ENCODE measurements at regions not wholly inside any gene's neighbourhood (a gene's known extent, or its start where the extent isn't known, plus 50 kb on each side); places are given as distances from the start of the nearest gene placed in this dataset.
A peak's percentile ranks its signal among the peaks of the same experiment; 100 is the strongest.

DNA sequence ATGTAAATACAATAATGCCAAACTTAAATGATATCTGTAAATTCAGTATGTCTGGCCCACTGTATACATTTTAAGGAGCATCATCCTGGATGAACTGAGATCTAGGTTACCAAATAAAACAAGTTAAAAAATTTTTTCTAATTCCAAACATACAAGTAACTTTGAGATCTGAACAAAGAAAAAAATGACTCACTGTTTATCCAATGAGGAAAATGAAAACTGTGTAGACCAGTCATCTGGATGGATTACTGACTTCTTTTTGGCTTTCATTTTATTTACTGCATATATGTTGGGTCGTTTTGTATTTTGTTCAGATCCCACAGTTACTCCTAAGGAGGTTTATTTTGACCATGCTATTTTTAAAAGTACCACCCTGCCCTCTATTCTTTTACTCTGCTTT lies 189.8 kb downstream of the RBM43 start:
- DNase-seq = no peak

DNA sequence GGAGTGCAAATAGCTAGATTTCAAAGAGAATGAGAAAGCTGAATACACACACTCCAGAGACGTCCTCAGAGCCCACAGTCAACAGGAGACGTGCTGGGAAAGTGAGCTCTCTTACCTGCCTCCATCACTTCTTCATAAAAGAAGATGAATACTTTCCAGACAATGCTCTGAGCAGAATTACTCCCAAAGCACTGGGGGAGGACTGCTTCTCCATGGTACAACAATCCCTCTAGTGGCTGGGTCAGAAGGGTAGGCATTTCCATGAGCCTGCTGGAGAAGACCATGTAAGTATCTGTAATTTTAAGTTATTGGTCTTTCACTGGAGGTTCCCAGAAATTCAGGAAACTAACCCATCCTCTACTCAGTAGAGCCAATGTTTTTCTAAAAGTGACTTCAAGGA lies 190.3 kb downstream of the RBM43 start:
- DNase-seq = peak; percentile 75

DNA sequence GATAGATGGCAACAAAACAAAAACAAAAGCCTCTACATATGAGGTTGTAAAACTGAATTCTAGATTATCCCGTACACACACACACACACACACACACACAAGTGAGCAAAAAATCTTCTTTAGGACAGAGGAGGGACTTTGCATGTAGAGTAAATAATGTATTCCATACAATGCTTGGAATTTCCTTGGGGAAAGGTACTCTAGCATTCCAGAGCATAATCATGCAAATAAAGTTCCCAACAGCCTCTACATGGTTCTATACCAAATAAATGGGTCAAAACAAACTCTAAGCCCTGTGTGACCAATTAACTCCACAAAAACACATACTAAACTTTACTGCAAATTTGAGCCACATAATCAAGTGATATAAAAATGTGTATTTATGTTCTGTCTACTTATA lies 191.4 kb downstream of the RBM43 start:
- no peak for DNase-seq

DNA sequence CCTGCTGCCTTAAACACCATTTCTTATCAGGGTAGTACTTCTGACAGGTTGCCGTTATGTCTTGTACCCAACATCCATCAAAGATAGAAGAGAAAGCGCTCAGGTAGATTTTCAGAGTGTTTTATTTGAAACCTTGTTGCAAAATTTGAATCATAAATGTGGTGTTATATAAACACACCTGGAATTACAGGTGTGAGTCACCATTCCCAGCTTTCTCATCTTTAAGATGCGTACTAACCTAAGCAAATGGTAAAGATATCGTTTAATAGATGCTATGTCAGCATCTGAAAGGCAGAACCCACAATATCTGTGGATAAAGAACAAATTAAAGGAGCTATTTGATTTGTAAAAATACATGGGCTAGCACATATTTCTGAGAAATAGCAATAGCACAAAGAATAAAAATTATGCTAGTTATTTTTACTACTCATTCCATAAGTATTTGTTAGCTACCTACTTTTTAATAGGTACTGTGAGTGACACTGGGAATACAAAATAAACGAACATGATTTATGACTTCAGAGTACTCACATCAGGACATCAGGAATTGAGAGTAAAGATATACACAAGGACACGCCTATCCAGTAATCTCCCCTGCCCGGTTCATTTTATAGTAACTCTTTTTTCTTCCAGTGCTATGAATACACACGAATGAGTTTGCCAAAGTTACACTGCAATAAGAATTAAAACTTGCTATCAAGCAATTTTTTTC lies 193.8 kb downstream of the RBM43 start:
- DNase-seq = no peak

DNA sequence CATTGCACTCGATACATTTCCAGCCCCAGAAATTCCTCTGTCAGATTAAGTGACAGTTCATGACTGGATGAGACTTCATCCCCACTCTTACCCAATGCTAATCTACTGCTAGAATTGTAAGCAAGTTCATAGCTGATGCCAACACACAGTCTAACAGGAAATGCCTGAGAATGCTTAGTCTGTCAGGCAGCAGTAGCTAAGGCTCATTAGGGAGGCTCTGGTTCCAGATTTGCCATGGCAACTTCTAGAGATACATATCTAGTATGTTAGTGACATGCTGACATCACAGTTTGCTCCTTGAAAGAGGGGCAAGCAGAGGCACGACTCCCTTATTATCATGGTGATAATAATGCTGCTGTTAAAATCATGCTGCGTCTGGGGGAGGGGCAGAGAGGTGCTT lies 198.4 kb downstream of the RBM43 start:
- DNase-seq = peak; percentile 79

DNA sequence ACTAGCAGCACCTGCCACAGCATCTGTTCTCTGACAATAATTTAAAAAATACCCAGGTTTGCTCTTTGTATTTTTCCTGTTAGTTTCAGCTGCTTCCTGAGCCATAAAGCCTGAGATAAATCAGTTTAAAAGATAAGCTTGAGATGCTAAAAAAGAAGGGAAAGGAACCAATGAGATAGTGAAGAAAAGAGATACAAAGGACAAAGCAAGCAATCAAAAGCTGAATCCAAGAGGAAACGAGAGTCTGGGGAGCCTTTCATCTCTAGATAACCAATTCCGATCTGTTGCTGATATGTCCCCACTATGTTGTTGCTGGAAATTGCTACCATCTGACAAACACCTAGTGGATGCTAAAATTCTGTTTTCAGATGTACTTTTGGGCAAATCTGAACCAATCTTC lies 201.4 kb downstream of the RBM43 start:
- DNase-seq = no peak

DNA sequence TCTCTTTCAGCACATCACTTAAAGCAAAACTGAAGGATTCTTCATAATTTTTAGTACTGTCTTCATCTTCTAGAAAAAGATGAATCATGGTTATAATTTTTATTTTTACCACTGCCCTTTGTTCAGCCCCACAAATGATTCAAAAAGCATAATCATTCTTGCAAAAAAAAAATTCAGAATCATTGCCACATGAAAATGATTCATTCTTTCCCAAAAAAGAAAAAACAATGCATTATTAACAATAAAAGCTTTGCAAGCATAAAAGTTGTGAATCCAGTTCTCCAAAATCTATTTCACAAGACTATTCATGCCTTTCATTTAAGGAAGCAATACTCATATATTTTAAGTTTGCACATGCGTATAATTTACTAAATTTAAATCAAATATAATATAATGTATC lies 204.8 kb downstream of the RBM43 start:
- DNase-seq = no peak

DNA sequence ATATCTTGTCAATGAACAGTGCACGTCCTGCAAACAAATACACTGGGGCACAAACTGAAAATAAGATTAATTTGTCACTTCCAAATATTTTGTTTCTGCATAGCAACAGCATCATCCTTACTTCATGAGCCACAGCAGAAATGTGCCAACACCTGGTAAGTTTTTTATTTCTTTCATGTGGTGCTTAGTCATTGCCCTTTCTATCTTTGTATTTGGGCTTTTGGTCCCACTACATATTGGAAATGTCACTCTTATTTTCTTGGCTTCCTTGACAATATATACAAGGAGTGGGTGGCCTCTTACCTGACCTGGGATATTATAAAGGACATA lies 208.0 kb downstream of the RBM43 start:
- no peak for DNase-seq

DNA sequence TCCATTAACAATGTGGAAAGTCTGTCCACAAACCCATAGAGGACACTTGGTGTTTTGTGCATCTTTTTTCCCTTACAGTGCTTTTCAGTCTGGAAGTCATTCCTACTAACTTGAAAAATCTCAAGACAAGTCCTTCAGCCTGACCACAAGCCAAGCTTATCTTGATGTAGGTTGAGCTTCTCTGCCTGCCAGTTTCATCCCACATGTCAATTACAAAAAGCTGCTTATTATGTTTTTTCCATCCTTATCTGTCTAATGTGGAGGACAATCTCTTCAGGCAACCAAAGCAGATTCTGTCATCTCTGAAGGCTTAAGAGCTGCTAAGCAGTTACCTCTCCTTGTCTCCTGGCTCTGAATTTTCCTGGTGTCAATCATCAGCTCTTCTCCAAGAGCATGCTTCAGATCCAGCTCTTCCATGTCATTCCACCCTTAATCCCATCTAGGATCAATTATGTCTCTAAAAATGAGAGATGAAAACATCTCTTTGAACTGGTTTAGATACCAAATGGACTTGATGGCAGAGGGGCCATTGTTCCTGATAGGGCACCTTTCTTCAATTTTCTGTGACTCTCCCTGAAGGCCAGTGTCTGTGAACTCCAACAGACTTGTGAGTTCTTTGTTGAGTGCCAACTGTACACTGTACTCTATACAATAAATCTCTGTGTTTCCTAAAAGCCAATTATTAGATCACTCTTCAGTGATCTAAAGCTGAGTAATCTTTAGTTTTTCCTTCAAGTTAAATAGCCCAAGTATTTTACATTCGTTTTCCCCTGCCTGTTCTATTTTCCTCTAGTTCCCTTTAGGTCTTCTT lies 208.6 kb downstream of the RBM43 start:
- DNase-seq = no peak

DNA sequence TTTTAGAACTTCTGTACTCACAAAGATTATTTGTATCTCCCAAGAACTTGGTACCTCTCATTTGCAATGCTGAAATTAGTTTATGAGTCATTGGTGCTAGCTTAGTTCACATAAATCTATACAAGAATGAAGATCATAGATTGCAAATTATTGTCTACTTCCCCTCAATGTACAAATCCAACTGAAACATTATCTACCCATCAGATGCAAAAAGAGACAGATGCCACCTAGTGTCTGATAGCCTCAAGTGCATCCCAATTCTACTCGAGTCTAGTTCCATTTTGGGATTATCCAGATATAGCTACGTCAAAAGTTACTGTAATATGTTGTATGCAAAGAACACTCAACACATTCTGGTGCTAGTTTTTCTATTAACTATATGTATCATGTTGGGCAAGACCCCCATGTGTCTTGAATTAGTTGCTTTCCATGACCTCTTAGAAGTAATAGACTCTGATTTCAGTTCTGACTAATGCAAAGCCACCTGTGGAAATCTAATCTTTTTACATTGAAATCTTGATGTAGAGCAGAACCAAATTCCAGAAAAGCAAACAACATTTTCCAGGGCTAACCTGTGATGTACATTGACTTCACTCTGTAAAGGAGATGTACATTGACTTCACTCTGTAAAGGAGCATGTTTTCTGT lies 210.0 kb downstream of the RBM43 start:
- no peak for DNase-seq

DNA sequence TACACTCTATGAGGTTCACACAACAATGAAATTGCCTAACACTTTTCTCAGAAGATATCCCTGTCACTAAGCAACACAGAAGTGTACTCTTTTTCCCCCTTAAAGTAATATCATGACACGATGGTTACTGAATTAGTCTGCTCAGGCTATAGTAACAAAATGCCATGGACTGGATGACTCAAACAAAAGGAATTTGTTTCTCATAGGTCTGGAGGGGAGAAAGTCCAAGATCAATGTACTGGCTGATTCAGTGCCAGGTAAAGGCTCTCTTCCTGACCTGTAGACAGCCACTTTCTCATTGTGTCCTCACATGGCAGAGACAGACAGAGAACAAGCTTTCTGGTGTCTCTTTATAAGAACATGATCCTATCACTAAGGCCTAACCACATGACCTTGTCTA lies 211.9 kb downstream of the RBM43 start:
- DNase-seq = no peak

DNA sequence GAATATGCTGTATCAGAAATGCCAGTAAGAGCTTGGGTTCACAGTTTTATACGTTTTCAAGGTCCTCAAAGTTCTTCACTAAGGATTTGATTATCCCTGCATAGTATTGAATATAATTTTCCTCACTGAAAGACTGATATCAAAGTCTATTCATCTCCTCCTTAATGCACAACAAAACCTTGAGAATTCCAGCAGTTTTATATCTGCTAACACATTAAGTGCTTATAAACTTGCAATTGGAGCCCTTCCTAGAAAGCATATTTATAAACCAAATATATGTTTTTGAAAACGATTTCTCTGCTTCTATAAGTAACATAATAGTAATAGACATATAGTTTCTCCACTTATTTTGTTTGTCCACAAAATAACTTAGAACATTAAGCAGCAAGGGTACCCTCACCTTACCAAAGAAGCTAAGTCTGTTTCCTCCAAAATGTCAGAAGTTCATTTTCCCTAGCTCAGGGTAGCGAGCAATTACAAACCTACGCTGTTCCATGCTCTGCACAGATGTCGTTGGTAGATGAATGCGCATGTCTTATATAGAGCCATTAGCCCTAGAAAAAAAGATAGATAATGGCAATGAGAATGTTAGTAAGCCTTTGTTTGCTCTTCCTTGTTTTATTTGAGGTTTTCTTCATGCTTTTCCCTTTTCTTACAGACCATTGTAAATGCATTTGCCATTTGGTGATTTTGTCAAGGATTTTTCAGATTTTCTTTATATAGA lies 213.2 kb downstream of the RBM43 start:
- no peak for DNase-seq

DNA sequence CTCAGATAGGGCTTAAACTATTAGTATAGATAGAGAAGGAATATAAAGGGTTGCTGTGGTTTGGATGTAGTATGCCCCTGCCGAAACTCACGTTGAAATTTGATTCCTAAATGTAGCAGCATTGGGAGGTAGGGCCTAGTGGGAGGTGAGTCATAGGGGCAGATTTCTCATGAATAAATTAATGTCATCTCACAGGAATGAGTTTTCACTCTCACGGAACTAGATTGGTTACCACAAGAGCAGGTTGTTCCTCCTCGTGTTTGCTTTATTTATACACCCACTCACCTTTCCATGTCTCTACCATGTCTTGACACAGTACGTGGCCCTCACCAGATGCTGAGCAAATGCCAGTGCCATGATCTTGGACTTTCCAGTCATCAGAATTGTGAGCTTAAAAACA lies 218.2 kb downstream of the RBM43 start:
- DNase-seq = no peak

DNA sequence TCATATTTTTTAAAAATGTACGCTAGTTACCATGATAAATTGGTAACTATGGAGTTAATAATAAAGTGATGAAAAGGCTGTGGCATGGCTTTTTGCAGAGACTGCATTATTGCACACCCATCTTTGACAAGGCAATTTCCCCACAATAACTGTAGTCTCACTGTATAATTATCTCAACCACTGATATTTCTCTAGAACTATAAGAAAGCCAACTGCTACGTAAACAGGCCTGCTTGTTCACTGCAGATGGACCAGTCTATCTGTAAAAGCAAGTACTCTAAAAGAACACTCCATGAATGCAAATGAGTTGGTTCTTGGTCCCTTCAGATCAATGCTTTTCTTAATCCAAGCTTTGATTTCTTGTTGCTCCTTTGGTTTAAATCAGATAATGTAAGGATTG lies 218.7 kb downstream of the RBM43 start:
- DNase-seq = no peak

DNA sequence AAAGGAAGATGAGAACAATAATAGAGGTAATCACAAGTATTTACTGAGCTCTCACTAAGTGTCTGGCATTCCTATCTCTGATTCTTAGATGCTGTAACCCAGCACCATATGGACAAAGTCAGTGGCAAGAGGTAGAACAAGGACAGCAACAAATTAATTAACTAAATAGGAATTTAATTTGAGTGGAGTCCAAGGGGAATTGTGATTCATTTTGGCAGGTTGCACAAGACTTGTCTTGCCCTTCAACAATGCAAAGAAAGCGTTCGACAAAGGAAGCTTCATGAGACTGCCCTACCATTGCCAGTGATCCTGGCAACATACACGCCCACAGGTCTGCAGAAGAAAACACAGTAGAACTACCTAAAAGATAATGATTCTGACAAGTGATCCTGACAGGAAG lies 221.6 kb downstream of the RBM43 start:
- no peak for DNase-seq

DNA sequence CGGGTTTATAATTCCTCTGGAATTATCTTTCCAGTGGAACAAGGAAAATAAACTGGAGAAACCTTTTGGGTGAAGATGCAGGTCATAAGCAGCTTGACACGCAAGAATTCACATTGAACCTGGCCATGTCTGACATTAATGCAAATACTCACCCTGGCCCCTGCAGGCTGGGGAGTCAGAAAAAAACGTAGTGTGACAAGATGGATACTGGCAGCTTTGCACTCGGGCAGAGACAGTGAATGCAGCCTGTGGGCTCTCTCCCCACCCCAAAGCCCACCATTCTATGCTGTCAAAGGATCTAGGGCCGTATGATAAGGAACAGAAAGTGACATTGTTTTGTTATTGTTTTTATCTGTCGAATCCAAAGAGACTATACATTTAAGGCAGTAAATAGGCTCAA lies 223.1 kb downstream of the RBM43 start:
- no peak for DNase-seq

DNA sequence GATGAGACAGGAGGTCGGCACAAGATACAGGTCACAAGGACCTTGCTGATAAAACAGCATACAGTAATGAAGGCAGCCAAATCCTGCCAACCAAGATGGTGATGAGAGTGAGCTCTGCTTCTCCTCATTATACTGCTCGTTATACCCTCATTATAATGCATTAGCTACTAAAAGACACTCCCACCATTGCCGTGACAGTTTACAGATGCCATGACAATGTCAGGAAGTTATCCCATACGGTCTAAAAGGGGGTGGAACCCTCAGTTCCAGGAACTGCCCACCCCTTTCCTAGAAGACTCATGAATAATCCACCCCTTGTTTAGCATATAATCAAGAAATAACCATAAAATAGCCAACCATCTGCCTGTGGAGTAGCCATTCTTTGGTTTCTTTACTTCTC lies 224.2 kb downstream of the RBM43 start:
- DNase-seq = no peak

DNA sequence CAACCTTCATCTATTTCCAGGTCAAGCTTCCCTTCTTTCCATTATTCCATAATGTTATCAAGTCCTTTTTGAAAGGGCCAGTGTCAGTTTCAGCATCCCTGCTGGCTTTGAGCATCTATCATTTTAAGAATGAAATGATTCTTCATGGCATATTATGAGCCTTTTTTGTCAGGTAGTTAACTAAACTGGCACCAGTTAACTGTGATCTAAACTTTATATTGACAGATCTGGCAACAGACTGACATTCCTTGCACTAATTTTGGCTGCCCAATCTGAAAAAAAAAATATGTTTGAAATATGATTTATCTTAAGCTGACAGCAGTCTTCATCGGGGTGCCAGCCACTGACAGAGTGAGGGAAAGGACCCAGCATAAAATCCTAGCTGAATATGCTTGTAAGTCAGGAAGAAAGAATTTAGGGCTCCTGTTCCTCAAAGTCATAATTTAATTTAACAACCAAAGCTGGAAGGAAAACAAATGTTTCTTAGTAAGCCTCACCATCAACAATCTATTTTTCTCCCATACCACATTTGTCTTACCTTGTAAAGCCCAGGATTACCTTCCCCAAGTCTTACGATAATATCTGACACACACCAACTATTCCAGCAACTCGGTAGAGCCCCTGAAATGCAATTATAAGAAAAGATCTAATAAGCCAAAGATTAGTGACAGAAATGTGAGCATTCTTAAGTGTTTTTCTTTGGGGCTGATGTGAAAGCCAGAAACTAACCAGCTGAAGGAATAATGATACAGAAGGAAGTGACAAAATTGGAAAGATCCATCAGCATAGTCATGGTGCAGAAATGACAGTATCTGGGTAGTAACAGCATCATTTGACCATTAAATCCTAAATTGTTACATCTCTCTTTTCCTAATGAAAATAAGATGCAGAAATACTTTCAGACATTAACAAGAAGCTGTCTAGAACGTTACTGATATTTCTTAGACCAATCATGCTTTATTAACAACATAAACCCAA lies 228.1 kb downstream of the RBM43 start:
- DNase-seq = no peak

DNA sequence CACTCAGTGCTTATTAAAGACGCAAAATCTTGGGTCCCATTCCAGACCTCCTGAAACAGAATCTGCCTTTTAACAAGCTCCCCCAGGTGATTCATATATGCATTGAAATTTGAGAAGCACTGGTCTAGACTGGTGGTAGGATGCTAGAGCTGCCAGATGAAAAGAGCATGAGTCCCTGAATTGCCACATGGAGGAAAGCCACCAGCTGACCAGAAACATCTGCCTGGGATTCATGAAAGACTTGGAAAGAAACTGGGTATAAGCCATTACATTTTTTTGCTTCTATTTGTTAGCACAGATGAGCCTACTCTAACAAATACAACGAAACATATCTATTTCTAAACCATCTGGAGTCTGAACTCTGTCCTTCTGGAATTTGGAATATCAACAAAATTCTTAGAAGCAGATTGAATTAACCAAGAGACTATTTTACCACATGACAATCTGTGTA lies 228.9 kb downstream of the RBM43 start:
- DNase-seq = no peak

DNA sequence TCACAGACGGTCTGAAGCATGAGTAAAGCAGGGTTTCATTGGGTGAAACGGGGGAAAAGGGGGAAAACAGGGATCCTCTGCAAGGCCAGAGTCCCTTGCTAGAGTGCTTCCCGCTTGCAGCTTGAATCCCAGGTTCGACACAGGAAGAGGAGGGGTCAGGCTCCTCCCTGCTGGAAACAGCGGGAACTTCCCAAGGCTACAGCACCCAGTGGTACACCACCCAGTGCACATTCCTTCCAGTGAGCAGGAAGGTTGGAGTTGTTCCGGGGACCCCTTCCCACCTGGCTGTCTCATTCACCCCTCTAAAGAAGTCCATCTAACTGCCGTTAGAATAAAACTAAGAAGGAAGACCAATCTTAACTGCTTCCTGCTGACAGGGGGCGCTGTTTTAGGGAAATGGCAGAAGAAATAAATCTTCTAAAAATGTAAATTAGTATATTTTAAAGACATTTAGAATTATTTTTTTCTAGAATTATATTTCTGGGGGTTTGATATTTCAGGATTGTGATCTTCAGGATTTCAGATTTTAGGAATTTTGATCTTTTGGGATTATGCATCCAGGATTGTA lies 230.9 kb downstream of the RBM43 start:
- no peak for DNase-seq

DNA sequence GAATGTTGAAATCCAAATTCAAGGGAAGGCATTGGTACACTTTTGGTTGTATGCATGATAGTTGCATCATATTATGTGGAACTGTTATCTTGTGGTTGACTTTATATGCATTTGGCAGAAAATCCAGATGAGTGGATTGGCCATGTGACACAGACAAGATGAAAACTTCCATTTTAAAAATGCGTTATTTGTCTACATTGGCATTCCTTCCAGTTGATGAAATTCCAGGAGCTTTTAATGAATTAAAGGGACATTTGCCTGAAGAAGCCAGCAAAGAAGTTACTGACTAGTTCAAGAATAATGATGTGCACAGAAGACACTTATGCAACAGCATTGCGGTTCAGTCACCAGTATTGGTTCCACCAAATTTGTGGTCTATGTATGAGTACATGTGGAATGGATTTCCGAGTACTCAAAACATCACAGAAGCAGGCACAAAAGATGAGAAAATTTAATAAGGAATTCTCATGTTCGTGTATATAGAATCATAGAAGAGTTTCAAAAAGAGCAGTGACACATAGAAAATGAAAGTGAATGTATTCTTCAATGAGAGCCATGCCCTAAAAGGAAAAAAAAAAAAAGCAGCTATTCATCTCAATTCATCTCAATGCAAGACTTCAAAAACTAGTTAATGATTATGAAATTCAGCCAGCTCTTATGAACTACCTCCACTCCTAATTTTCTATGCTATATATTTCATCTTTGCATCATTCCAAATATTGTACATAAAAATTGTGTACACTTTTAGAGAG lies 232.1 kb downstream of the RBM43 start:
- DNase-seq = no peak
